ENCODE measurements at regions not wholly inside any gene's neighbourhood (a gene's known extent, or its start where the extent isn't known, plus 50 kb on each side); places are given as distances from the start of the nearest gene placed in this dataset.

GRCh38 chr6:25169553-25169952, 109.6 kb upstream of the CARMIL1 start:
- Mint-ChIP-seq H3K27ac (no peak overlapping the region), H3K27me3 (ENCODE audit: low read depth) (no peaks in the 10 kb centered on the region), H3K4me3 (no peak overlapping the region), H3K36me3 (no peaks in the 10 kb centered on the region), H3K4me1 (peaks cover 38% of the 10 kb centered on the region), H3K9me3 (no peaks in the 10 kb centered on the region)
- no peak for DNase-seq (ENCODE audit: low spot score in 2 of 2, unreplicated experiment in 2 of 2)
- TF ChIP-seq, protein P1, sequence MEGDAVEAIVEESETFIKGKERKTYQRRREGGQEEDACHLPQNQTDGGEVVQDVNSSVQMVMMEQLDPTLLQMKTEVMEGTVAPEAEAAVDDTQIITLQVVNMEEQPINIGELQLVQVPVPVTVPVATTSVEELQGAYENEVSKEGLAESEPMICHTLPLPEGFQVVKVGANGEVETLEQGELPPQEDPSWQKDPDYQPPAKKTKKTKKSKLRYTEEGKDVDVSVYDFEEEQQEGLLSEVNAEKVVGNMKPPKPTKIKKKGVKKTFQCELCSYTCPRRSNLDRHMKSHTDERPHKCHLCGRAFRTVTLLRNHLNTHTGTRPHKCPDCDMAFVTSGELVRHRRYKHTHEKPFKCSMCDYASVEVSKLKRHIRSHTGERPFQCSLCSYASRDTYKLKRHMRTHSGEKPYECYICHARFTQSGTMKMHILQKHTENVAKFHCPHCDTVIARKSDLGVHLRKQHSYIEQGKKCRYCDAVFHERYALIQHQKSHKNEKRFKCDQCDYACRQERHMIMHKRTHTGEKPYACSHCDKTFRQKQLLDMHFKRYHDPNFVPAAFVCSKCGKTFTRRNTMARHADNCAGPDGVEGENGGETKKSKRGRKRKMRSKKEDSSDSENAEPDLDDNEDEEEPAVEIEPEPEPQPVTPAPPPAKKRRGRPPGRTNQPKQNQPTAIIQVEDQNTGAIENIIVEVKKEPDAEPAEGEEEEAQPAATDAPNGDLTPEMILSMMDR (IDR thresholded peaks at IDR 0.05; ENCODE audit: unreplicated experiment) = no peak

DNA sequence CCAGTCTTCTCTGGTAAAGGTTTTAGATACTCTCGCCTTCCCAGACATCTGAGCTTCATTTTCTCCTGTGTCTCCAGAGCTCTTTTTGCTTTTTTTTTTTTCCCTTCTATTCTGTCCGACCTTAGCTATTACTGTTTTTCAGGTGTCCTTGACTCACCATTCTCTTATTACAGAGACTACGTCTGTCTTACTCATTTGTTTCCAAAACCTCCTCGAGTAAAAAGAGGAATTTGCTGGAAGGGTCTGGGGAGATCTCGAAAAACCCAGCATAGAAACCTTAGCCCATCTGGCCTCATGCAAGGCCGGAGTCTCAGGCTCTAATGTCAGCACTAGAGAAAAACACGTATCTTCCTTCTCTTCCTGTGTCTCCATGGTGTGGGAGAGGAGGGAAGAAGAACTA, 109.2 kb upstream of the CARMIL1 start:
- Mint-ChIP-seq H3K36me3 (no peaks in the 10 kb centered on the region), H3K4me1 (peaks cover 42% of the 10 kb centered on the region), H3K27ac (no peak overlapping the region), H3K27me3 (ENCODE audit: low read depth) (no peaks in the 10 kb centered on the region), H3K4me3 (no peak overlapping the region), H3K9me3 (no peaks in the 10 kb centered on the region)
- DNase-seq (ENCODE audit: low spot score in 2 of 2, unreplicated experiment in 2 of 2) = no peak
- TF ChIP-seq, protein P1 (IDR thresholded peaks at IDR 0.05; ENCODE audit: unreplicated experiment) = no peak

GRCh38 chr6:25170640-25171039, 108.5 kb upstream of the CARMIL1 start:
- H3K27ac Mint-ChIP-seq = no peak overlapping the region
- no peak overlapping the region for H3K4me3 Mint-ChIP-seq
- TF ChIP-seq, protein P1 (IDR thresholded peaks at IDR 0.05; ENCODE audit: unreplicated experiment) = no peak
- peaks cover 47% of the 10 kb centered on the region for H3K4me1 Mint-ChIP-seq
- no peak for DNase-seq (ENCODE audit: low spot score in 2 of 2, unreplicated experiment in 2 of 2)
- H3K9me3 Mint-ChIP-seq = no peaks in the 10 kb centered on the region
- H3K27me3 Mint-ChIP-seq (ENCODE audit: low read depth) = no peaks in the 10 kb centered on the region
- H3K36me3 Mint-ChIP-seq = no peaks in the 10 kb centered on the region

- no peaks in the 10 kb centered on the region for H3K36me3 Mint-ChIP-seq
- no peak overlapping the region for H3K27ac Mint-ChIP-seq
- TF ChIP-seq, protein P1 (IDR thresholded peaks at IDR 0.05; ENCODE audit: unreplicated experiment) = no peak
- DNase-seq (ENCODE audit: low spot score in 2 of 2, unreplicated experiment in 2 of 2) = no peak
- H3K9me3 Mint-ChIP-seq = no peaks in the 10 kb centered on the region
- no peaks in the 10 kb centered on the region for H3K27me3 Mint-ChIP-seq (ENCODE audit: low read depth)
- H3K4me3 Mint-ChIP-seq = no peak overlapping the region
- H3K4me1 Mint-ChIP-seq = peaks cover 44% of the 10 kb centered on the region
These were observed 107.9 kb upstream of the CARMIL1 start for GRCh38 chr6:25171301-25171700.

GRCh38 chr6:25172819-25173218, 106.4 kb upstream of the CARMIL1 start:
- no peaks in the 10 kb centered on the region for H3K9me3 Mint-ChIP-seq
- H3K27ac Mint-ChIP-seq = peak overlapping the region; percentile 55
- TF ChIP-seq, protein P1 (IDR thresholded peaks at IDR 0.05; ENCODE audit: unreplicated experiment) = no peak
- no peaks in the 10 kb centered on the region for H3K36me3 Mint-ChIP-seq
- no peaks in the 10 kb centered on the region for H3K27me3 Mint-ChIP-seq (ENCODE audit: low read depth)
- no peak overlapping the region for H3K4me3 Mint-ChIP-seq
- DNase-seq (ENCODE audit: low spot score in 2 of 2, unreplicated experiment in 2 of 2) = no peak
- peaks cover 40% of the 10 kb centered on the region for H3K4me1 Mint-ChIP-seq

DNA sequence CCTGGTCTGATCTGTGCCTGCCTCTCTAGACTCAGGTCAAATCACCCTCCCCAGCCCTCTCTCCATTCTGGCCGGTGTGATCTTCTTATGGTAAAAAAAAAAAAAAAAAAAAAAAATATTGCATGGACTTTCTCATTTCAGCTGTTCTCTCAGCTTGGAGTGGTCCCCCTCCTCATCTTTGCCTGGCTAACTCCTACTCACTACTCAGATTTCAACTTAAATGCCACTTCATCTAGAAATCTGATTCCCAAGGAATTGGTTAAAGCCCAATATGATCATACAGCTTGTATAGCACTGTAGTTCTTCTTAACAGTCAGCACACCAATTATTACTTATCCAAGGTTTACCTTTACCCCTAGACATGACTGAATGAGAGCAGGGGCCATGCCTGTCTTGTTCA, 105.9 kb upstream of the CARMIL1 start:
- H3K4me1 Mint-ChIP-seq = peaks cover 37% of the 10 kb centered on the region

More for the DNA sequence above, 105.9 kb upstream of the CARMIL1 start:
- H3K27ac Mint-ChIP-seq = peak overlapping the region; percentile 55
- no peak for DNase-seq (ENCODE audit: low spot score in 2 of 2, unreplicated experiment in 2 of 2)
- TF ChIP-seq, protein P1 (IDR thresholded peaks at IDR 0.05; ENCODE audit: unreplicated experiment) = no peak
- H3K4me3 Mint-ChIP-seq = no peak overlapping the region
- no peaks in the 10 kb centered on the region for H3K27me3 Mint-ChIP-seq (ENCODE audit: low read depth)
- no peaks in the 10 kb centered on the region for H3K36me3 Mint-ChIP-seq
- H3K9me3 Mint-ChIP-seq = no peaks in the 10 kb centered on the region

All from mesothelial cell of epicardium (in vitro differentiated cells).